Urinary bladder (tissue), 3 donors: ENCODE measurements at regions not wholly inside any gene's neighbourhood (a gene's known extent, or its start where the extent isn't known, plus 50 kb on each side); places are given as distances from the start of the nearest gene placed in this dataset.

Experiments used
- DNase-seq: peaks from one replicate; pipeline ENCODE4 v3.0.0-alpha.2; 2015; ENCODE audit errors: extremely low spot score
- H3K27ac ChIP-seq: one replicate; pipeline ENCODE4 v1.5.1; 2013; ENCODE audit warnings: low read depth, mild to moderate bottlenecking, moderate library complexity
- H3K36me3 ChIP-seq: one replicate; pipeline ENCODE4 v1.6.1; 2013; ENCODE audit warnings: mild to moderate bottlenecking, moderate library complexity; ENCODE audit not compliant: insufficient read depth
- H3K4me1 ChIP-seq: one replicate; pipeline ENCODE4 v1.6.1; 2013; ENCODE audit warnings: mild to moderate bottlenecking, moderate library complexity; ENCODE audit not compliant: insufficient read depth
- H3K4me3 ChIP-seq: one replicate; pipeline ENCODE4 v1.5.1; 2013; ENCODE audit warnings: low read depth, low read length
- WGBS: extraction: QIAGEN DNeasy Blood & Tissue Kit; methylation state at CpG from one replicate; pipeline ENCODE4 v1.1.7; 2013; 5-methylcytosine and 5-hydroxymethylcytosine counted together
- donor health status: healthy with polysubstance abuse.
- donor health status: healthy.

GRCh38 chr16:77668201-77668600 lies 54.1 kb upstream of the NUDT7 start:
- H3K36me3 ChIP-seq: no peaks in the 10 kb centered on the region
- no peak overlapping the region for H3K4me3 ChIP-seq
- no peak overlapping the region for H3K27ac ChIP-seq
- no peaks in the 10 kb centered on the region for H3K4me1 ChIP-seq
- no peak for DNase-seq
- WGBS: 56% methylated on average over 1 of the region's 1 CpG

- no peak overlapping the region for H3K4me3 ChIP-seq
These were observed 53.3 kb upstream of the NUDT7 start for GRCh38 chr16:77669057-77669456.

More at GRCh38 chr16:77669057-77669456, 53.3 kb upstream of the NUDT7 start:
- Histone ChIP-seq H3K27ac (no peak overlapping the region), H3K4me1 (no peaks in the 10 kb centered on the region), H3K36me3 (no peaks in the 10 kb centered on the region)
- 88% methylated on average over 3 of the region's 3 CpGs for WGBS
- DNase-seq: no peak
